HG02610 (cell line): ENCODE measurements at regions not wholly inside any gene's neighbourhood (a gene's known extent, or its start where the extent isn't known, plus 50 kb on each side); places are given as distances from the start of the nearest gene placed in this dataset.

Experiments
- ATAC-seq: cut with Tn5 transposase; IDR thresholded peaks from one replicate; pipeline ENCODE4 v1.9.1; 2021; ENCODE audit warnings: mild to moderate bottlenecking, moderate library complexity; ENCODE audit not compliant: unreplicated experiment

- ATAC-seq = no peak
Measured at GRCh38 chr9:38164659-38165221, 95.7 kb upstream of the SHB start.

GRCh38 chr9:38163518-38163917, 94.5 kb upstream of the SHB start:
- ATAC-seq = no peak

GRCh38 chr9:38162332-38163211, 93.5 kb upstream of the SHB start:
- no peak for ATAC-seq

- ATAC-seq = no peak
Measured at GRCh38 chr9:38160613-38161215, 91.7 kb upstream of the SHB start.

- ATAC-seq = no peak
Measured at GRCh38 chr9:38159599-38159998, 90.6 kb upstream of the SHB start.

GRCh38 chr9:38158628-38159027, 89.6 kb upstream of the SHB start:
- ATAC-seq = no peak

- no peak for ATAC-seq
Measured at GRCh38 chr9:38157711-38158110, 88.7 kb upstream of the SHB start.

GRCh38 chr9:38154501-38155421, 85.7 kb upstream of the SHB start:
- no peak for ATAC-seq

- no peak for ATAC-seq
Measured at GRCh38 chr9:38153910-38154291, 84.9 kb upstream of the SHB start.

- ATAC-seq = no peak
Measured at GRCh38 chr9:38153152-38153909, 84.3 kb upstream of the SHB start.

GRCh38 chr9:38149647-38150046, 80.6 kb upstream of the SHB start:
- ATAC-seq = no peak

GRCh38 chr9:38146844-38147243, 77.8 kb upstream of the SHB start:
- no peak for ATAC-seq

- ATAC-seq = no peak
Measured at GRCh38 chr9:38145526-38146053, 76.6 kb upstream of the SHB start.

- no peak for ATAC-seq
Measured at GRCh38 chr9:38144421-38144820, 75.4 kb upstream of the SHB start.

GRCh38 chr9:38141746-38142591, 72.9 kb upstream of the SHB start:
- no peak for ATAC-seq

- ATAC-seq = no peak
Measured at GRCh38 chr9:38138276-38138675, 69.2 kb upstream of the SHB start.

- ATAC-seq = no peak
Measured at GRCh38 chr9:38137342-38137741, 68.3 kb upstream of the SHB start.

GRCh38 chr9:38136386-38136785, 67.4 kb upstream of the SHB start:
- no peak for ATAC-seq

- no peak for ATAC-seq
Measured at GRCh38 chr9:38134611-38135237, 65.7 kb upstream of the SHB start.
